PC-9 (cell line): ENCODE measurements at regions not wholly inside any gene's neighbourhood (a gene's known extent, or its start where the extent isn't known, plus 50 kb on each side); places are given as distances from the start of the nearest gene placed in this dataset.

Source experiments
- BruUV-seq: library from RNA; stranded (reverse); fragments of 400-500 nt; replicated peaks from 2 replicates; lab custom pipeline; 2021; lab: Mats Ljungman, UMichigan
- CTCF ChIA-PET: fragments of 300-600 bp; sonication (Branson Sonifier 250); formaldehyde crosslinking; loops from one replicate; lab custom pipeline; 2022; ENCODE audit warnings: antibody characterized with exemption; lab: Charles Lee
- POLR2A ChIA-PET: fragments of 300-600 bp; sonication (Branson Sonifier 250); formaldehyde crosslinking; loops from one replicate; lab custom pipeline; 2022; ENCODE audit warnings: antibody characterized with exemption; ENCODE audit not compliant: unreplicated experiment; lab: Charles Lee
- DNase-seq, 2 experiments: peaks; one replicate each; pipeline versions ENCODE4 v3.0.0 to v3.0.0-alpha.2; 2015 to 2022; ENCODE audit warnings: mixed read lengths in 1 of 2
- H2AFZ ChIP-seq: fragments of 200-600 bp; sonication (generic); 2 replicates; pipeline ENCODE4 v1.8.1; 2017; ENCODE audit warnings: antibody characterized with exemption
- H3F3A ChIP-seq: fragments of 200-600 bp; sonication (generic); 2 replicates; pipeline ENCODE4 v1.8.1; 2017; ENCODE audit warnings: antibody characterized with exemption, mild to moderate bottlenecking, low read depth; ENCODE audit not compliant: insufficient read depth
- H3K27ac ChIP-seq: fragments of 200-600 bp; sonication (generic); 2 replicates; pipeline ENCODE4 v1.6.1; 2016; ENCODE audit warnings: mixed run types
- H3K27me3 ChIP-seq: fragments of 200-600 bp; sonication (generic); 2 replicates; pipeline ENCODE4 v1.6.1; 2016; ENCODE audit warnings: low read depth, mixed run types; ENCODE audit not compliant: insufficient read depth
- H3K36me3 ChIP-seq: fragments of 200-600 bp; sonication (generic); 2 replicates; pipeline ENCODE4 v1.6.1; 2016; ENCODE audit warnings: low read depth, mixed run types
- H3K4me1 ChIP-seq: fragments of 200-600 bp; sonication (generic); replicated peaks from 2 replicates; pipeline ENCODE4 v1.6.1; 2016; ENCODE audit warnings: mixed run types; ENCODE audit not compliant: insufficient read depth
- H3K4me2 ChIP-seq: fragments of 200-600 bp; sonication (generic); 2 replicates; pipeline ENCODE4 v1.6.1; 2017; ENCODE audit warnings: mixed run types
- H3K4me3 ChIP-seq: fragments of 200-600 bp; sonication (generic); 2 replicates; pipeline ENCODE4 v1.6.1; 2016; ENCODE audit warnings: mixed run types
- H3K79me2 ChIP-seq: fragments of 200-600 bp; sonication (generic); 2 replicates; pipeline ENCODE4 v1.6.1; 2017; ENCODE audit warnings: low read depth, mixed run types
- H3K9me2 ChIP-seq: fragments of 200-600 bp; sonication (generic); 2 replicates; pipeline ENCODE4 v1.8.1; 2017; ENCODE audit warnings: mild to moderate bottlenecking; ENCODE audit not compliant: insufficient read depth
- H3K9me3 ChIP-seq: fragments of 200-600 bp; sonication (generic); 2 replicates; pipeline ENCODE4 v1.8.1; 2016; ENCODE audit warnings: low read depth; ENCODE audit not compliant: insufficient read depth
- H4K20me1 ChIP-seq: fragments of 200-600 bp; sonication (generic); 2 replicates; pipeline ENCODE4 v1.8.1; 2017; ENCODE audit not compliant: insufficient read depth
- EZH2 ChIP-seq: fragments of 200-600 bp; sonication (generic); IDR thresholded peaks from 2 replicates; pipeline ENCODE4 v1.8.0; 2017; ENCODE audit warnings: antibody characterized with exemption, low read depth
- intact Hi-C: fragments of 100-400 bp; cut with micrococcal nuclease; formaldehyde crosslinking; loops from one replicate; pipeline ENCODE4 v1.10.0; 2022; ENCODE audit not compliant: unreplicated experiment
- TF ChIP-seq, protein P1 (sequence below): fragments of 200-600 bp; sonication (generic); conservative IDR thresholded peaks from 2 replicates; pipeline ENCODE4 v1.6.1; 2017; ENCODE audit warnings: mixed run types, antibody characterized with exemption, mild to moderate bottlenecking, moderate library complexity

DNA sequence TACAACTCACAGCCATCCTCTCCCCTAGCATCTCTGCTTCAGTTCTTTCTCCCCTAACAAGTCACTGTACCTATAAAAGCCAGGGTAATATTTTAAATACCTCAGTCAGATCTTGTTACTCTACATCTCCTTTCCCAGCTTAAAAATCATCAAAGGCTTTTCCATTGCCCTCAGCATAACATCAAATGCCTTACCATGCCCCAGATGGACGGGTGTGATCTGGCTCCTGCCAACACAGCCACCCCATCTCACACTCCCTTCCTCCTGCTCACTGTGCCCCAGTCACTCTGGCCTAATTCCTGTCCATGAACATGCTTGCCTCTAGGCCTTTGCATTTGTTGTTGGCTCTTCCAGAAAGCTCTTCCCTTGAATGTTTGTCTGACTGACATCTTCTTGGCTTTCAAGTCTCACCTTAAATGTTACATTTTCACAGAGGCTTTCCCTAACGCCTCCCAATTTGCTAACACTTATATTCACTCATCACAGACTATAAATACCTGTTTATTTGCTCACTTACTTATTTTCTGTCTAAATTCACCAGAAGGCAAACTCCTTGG lies 640.9 kb downstream of the NYAP2 start:
- H2AFZ ChIP-seq: no peak overlapping the region
- H4K20me1 ChIP-seq: no peaks in the 10 kb centered on the region
- TF ChIP-seq EZH2: no peak
- TF ChIP-seq, protein P1, sequence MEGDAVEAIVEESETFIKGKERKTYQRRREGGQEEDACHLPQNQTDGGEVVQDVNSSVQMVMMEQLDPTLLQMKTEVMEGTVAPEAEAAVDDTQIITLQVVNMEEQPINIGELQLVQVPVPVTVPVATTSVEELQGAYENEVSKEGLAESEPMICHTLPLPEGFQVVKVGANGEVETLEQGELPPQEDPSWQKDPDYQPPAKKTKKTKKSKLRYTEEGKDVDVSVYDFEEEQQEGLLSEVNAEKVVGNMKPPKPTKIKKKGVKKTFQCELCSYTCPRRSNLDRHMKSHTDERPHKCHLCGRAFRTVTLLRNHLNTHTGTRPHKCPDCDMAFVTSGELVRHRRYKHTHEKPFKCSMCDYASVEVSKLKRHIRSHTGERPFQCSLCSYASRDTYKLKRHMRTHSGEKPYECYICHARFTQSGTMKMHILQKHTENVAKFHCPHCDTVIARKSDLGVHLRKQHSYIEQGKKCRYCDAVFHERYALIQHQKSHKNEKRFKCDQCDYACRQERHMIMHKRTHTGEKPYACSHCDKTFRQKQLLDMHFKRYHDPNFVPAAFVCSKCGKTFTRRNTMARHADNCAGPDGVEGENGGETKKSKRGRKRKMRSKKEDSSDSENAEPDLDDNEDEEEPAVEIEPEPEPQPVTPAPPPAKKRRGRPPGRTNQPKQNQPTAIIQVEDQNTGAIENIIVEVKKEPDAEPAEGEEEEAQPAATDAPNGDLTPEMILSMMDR: no peak
- H3K79me2 ChIP-seq: no peaks in the 10 kb centered on the region
- H3K27me3 ChIP-seq: no peaks in the 10 kb centered on the region
- H3K36me3 ChIP-seq: no peaks in the 10 kb centered on the region
- H3K4me2 ChIP-seq: no peak overlapping the region
- no peaks in the 10 kb centered on the region for H3K9me2 ChIP-seq
- DNase-seq: no peak
- H3K9me3 ChIP-seq: peaks cover 10% of the 10 kb centered on the region
- no peak overlapping the region for H3K4me3 ChIP-seq
- CTCF ChIA-PET: no interaction called here
- intact Hi-C loops: no loop called here
- no peaks in the 10 kb centered on the region for H3K4me1 ChIP-seq
- no TSS peak for BruUV-seq
- no peaks in the 10 kb centered on the region for H3F3A ChIP-seq
- POLR2A ChIA-PET: no interaction called here
- H3K27ac ChIP-seq: no peak overlapping the region

DNA sequence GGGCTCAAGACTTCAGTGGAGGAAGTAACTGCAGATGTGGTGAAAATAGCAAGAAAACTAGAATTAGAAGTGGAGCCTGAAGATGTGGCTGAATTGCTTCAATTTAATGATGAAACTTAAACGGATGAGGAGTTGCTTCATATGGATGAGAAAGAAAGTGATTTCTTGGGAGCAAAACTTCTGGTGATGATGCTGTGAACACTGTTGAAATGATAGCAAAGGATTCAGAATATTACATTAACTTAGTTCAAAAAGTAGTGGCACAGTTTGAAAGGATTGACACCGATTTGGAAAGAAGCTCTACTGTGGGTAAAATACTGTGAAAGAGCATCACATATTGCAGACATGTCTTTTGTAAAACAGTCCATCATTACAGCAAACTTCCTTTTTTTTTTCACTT lies 638.0 kb downstream of the NYAP2 start:
- Histone ChIP-seq H2AFZ (no peak overlapping the region), H3K4me2 (no peak overlapping the region), H3K27ac (no peak overlapping the region), H3K27me3 (no peaks in the 10 kb centered on the region), H3K79me2 (no peaks in the 10 kb centered on the region), H3K9me3 (peaks cover 10% of the 10 kb centered on the region), H3K36me3 (no peaks in the 10 kb centered on the region), H3K9me2 (no peaks in the 10 kb centered on the region), H4K20me1 (no peaks in the 10 kb centered on the region), H3K4me1 (peaks cover 5% of the 10 kb centered on the region), H3F3A (peaks cover 3% of the 10 kb centered on the region; the same call in 1 of the 2 replicates), H3K4me3 (no peak overlapping the region)
- DNase-seq: no peak
- no TSS peak for BruUV-seq
- ChIA-PET CTCF (no interaction called here), POLR2A (no interaction called here)
- intact Hi-C loops: no loop called here
- TF ChIP-seq, protein P1: no peak
- TF ChIP-seq EZH2: no peak

DNA sequence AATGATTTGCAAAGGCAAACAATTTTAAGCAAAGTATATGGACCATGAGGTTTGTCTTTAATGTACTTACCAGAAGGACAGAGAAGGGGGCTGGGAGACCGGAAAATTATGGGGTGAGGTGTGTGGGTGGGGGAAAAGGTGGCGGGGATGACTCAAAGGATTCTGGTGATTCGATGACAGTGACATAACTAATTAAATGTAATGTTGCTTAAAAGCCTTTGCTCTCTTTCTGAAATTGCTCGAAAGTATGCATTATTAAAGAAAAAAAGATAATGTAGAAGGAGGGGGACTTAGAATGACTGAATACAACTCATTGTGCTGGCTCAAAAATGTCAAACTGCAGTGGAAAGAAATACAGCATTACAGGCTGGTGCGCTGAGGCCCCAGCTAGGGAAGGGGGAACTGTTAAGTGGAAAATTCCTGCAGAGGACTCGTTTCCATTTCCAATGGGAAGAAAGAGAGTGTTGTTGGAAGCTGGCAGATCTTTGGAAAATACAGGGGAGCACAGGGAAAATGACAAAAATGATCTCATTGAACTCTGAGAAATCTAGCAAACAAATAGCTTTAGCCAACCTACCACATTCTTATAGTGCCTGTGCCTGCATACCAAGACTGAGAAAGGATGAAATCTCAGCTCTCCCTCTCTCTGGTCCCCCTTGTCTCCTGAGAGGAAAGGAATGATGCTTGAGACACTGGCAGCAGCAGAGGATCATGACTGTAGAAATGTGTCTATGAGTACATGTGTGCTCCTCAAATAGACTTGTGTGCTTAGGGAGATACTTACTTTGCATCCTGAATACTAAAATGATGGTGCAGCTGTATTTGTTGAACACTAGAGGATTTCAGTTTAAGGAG lies 632.4 kb downstream of the NYAP2 start:
- H3K36me3 ChIP-seq: no peaks in the 10 kb centered on the region
- ChIA-PET CTCF (no interaction called here), POLR2A (interaction anchor here (0.7 kb wide), 1 partner anchor 186 kb away, joined by 3 read pairs; no protein-coding TSS in a partner anchor)
- peaks cover 7% of the 10 kb centered on the region; the same call in 1 of the 2 replicates for H3K9me3 ChIP-seq
- H3K4me1 ChIP-seq: peaks cover 14% of the 10 kb centered on the region
- intact Hi-C loops: loop anchor here (5.0 kb wide), 1 partner anchor 665 kb away; no protein-coding TSS in a partner anchor
- H3K27me3 ChIP-seq: no peaks in the 10 kb centered on the region
- peak overlapping the region; percentile 52 for H3K27ac ChIP-seq
- no peak for DNase-seq
- no peaks in the 10 kb centered on the region for H3K9me2 ChIP-seq
- H3K79me2 ChIP-seq: no peaks in the 10 kb centered on the region
- peaks cover 26% of the 10 kb centered on the region for H3F3A ChIP-seq
- no peak for TF ChIP-seq EZH2
- TF ChIP-seq, protein P1: no peak
- no TSS peak for BruUV-seq
- peak overlapping the region; percentile 63 for H3K4me3 ChIP-seq
- peak overlapping the region; percentile 85 for H2AFZ ChIP-seq
- H3K4me2 ChIP-seq: peak overlapping the region; percentile 75
- no peaks in the 10 kb centered on the region for H4K20me1 ChIP-seq
